ENCODE measurements at regions not wholly inside any gene's neighbourhood (a gene's known extent, or its start where the extent isn't known, plus 50 kb on each side); places are given as distances from the start of the nearest gene placed in this dataset.

- H3K27me3 ChIP-seq (ENCODE audit: insufficient read depth, poor library complexity, severe bottlenecking) = no peaks in the 10 kb centered on the region
- H3K27ac ChIP-seq (replicated peaks) = no peak overlapping the region
- H3K4me3 ChIP-seq (replicated peaks; ENCODE audit: insufficient read depth, low read length) = no peak overlapping the region
- TF ChIP-seq GABPA (IDR thresholded peaks at IDR 0.05; ENCODE audit: low read depth) (no peak), CTCF (IDR thresholded peaks at IDR 0.05; ENCODE audit: insufficient read depth, low read length) (no peak), SPI1 (IDR thresholded peaks at IDR 0.05; ENCODE audit: borderline replicate concordance, low read depth) (no peak), POLR2AphosphoS5 (IDR thresholded peaks at IDR 0.05; ENCODE audit: low read depth) (no peak), REST (IDR thresholded peaks at IDR 0.05; ENCODE audit: insufficient replicate concordance, low read depth) (no peak)
- no peak for DNase-seq (ENCODE audit: low read depth in 1 of 2, low spot score in 1 of 2)
Measured at GRCh38 chr3:105965384-105965783, 96.6 kb upstream of the CBLB start.

GRCh38 chr3:105967117-105967516 is 98.3 kb upstream of the CBLB start:
- Histone ChIP-seq H3K27ac (replicated peaks) (no peak overlapping the region), H3K4me3 (replicated peaks; ENCODE audit: insufficient read depth, low read length) (no peak overlapping the region), H3K27me3 (ENCODE audit: insufficient read depth, poor library complexity, severe bottlenecking) (no peaks in the 10 kb centered on the region)
- TF ChIP-seq SPI1 (IDR thresholded peaks at IDR 0.05; ENCODE audit: borderline replicate concordance, low read depth) = no peak
- TF ChIP-seq CTCF (IDR thresholded peaks at IDR 0.05; ENCODE audit: insufficient read depth, low read length) = no peak
- TF ChIP-seq POLR2AphosphoS5 (IDR thresholded peaks at IDR 0.05; ENCODE audit: low read depth) = no peak
- TF ChIP-seq GABPA (IDR thresholded peaks at IDR 0.05; ENCODE audit: low read depth) = no peak
- TF ChIP-seq REST (IDR thresholded peaks at IDR 0.05; ENCODE audit: insufficient replicate concordance, low read depth) = no peak
- DNase-seq (ENCODE audit: low read depth in 1 of 2, low spot score in 1 of 2) = no peak

- peak; percentile 77 to 86 for DNase-seq (ENCODE audit: low read depth in 1 of 2, low spot score in 1 of 2)
Measured at GRCh38 chr3:105970283-105970682, 101.5 kb upstream of the CBLB start.

More at GRCh38 chr3:105970283-105970682, 101.5 kb upstream of the CBLB start:
- Histone ChIP-seq H3K27me3 (ENCODE audit: insufficient read depth, poor library complexity, severe bottlenecking) (no peaks in the 10 kb centered on the region), H3K27ac (replicated peaks) (peak overlapping the region; percentile 19; the same call in 1 of the 2 replicates), H3K4me3 (replicated peaks; ENCODE audit: insufficient read depth, low read length) (no peak overlapping the region)
- TF ChIP-seq SPI1 (IDR thresholded peaks at IDR 0.05; ENCODE audit: borderline replicate concordance, low read depth) (peak; percentile 72; the same call in 1 of the 2 replicates), REST (IDR thresholded peaks at IDR 0.05; ENCODE audit: insufficient replicate concordance, low read depth) (no peak)

All from HL-60 (cell line).